HFF-Myc (cell line): ENCODE measurements at regions not wholly inside any gene's neighbourhood (a gene's known extent, or its start where the extent isn't known, plus 50 kb on each side); places are given as distances from the start of the nearest gene placed in this dataset.

Experiments used
- DNase-seq: peaks from one replicate; pipeline ENCODE4 v3.0.0-alpha.2; 2011; ENCODE audit warnings: low read depth; ENCODE audit errors: extremely low read depth
- H3K4me3 ChIP-seq: replicated peaks from 2 replicates; pipeline ENCODE4 v1.5.1; 2011; ENCODE audit warnings: low read depth, mild to moderate bottlenecking, control low read depth, low read length
- TF ChIP-seq, protein P1 (sequence below): IDR thresholded peaks from 2 replicates; pipeline ENCODE4 v1.5.1; 2012; ENCODE audit warnings: mild to moderate bottlenecking, low read depth, low read length, control low read depth; ENCODE audit errors: missing control alignments

DNA sequence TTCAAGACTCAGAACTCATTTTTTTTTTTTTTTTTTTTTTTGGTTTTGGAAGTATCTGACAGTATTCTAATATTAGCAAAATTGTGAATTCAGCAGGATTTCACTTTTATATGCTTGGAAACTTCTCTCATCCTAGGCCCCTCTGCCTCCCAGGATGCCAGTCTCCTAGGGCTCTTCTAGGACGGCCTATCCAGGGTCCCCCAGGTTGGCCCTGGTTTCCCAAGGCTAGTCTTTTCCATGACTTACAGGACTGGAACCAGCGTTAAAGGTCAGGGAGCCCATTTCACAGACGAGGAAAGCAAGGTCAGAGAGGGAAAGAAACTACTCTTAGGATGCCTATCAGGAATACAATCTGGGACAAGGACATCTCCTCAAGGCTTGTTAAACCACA is 412.5 kb downstream of the PTPRU start:
- TF ChIP-seq, protein P1, sequence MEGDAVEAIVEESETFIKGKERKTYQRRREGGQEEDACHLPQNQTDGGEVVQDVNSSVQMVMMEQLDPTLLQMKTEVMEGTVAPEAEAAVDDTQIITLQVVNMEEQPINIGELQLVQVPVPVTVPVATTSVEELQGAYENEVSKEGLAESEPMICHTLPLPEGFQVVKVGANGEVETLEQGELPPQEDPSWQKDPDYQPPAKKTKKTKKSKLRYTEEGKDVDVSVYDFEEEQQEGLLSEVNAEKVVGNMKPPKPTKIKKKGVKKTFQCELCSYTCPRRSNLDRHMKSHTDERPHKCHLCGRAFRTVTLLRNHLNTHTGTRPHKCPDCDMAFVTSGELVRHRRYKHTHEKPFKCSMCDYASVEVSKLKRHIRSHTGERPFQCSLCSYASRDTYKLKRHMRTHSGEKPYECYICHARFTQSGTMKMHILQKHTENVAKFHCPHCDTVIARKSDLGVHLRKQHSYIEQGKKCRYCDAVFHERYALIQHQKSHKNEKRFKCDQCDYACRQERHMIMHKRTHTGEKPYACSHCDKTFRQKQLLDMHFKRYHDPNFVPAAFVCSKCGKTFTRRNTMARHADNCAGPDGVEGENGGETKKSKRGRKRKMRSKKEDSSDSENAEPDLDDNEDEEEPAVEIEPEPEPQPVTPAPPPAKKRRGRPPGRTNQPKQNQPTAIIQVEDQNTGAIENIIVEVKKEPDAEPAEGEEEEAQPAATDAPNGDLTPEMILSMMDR = no peak
- DNase-seq = no peak
- no peak overlapping the region for H3K4me3 ChIP-seq

DNA sequence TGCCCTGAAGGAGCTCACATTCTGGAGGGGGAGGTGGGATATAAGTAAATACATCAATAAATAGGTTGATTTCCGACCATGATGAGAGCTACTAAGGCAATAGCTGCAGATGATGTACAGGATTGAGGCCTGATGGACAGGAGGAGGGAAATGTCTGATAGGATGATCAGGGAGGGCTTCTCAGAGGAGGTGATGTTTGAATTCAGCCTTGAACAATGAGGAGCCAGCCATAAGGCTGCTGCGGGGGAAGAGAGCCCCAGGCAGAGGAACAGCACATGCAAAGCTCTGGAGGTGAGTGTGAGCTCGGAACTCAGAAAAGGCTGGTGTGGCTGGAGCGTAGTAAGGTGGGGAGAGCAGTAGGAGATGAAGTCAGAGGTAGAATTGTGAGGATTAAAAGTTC is 411.7 kb downstream of the PTPRU start:
- TF ChIP-seq, protein P1 = no peak
- no peak overlapping the region for H3K4me3 ChIP-seq

DNA sequence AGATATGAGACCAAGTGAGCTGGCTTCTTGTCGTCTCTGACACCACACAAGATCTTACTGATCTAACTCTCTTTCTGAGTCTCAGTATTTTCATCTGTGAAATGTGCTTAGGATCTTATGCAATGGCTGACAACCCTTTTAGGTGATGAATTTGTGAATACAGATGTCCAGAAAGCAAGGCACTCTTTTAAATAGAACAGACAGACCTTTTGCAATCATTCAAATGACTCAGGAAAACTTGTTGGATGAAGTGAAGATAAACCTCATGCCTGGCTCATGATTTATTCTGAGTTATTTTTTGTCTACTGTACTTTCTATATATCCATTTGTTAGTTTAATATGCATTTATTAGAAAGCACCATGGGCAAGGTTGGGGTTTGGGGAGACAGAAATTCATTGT is 411.3 kb downstream of the PTPRU start:
- TF ChIP-seq, protein P1 = no peak
- no peak for DNase-seq

More for the DNA sequence above, 411.7 kb downstream of the PTPRU start:
- no peak for DNase-seq

DNA sequence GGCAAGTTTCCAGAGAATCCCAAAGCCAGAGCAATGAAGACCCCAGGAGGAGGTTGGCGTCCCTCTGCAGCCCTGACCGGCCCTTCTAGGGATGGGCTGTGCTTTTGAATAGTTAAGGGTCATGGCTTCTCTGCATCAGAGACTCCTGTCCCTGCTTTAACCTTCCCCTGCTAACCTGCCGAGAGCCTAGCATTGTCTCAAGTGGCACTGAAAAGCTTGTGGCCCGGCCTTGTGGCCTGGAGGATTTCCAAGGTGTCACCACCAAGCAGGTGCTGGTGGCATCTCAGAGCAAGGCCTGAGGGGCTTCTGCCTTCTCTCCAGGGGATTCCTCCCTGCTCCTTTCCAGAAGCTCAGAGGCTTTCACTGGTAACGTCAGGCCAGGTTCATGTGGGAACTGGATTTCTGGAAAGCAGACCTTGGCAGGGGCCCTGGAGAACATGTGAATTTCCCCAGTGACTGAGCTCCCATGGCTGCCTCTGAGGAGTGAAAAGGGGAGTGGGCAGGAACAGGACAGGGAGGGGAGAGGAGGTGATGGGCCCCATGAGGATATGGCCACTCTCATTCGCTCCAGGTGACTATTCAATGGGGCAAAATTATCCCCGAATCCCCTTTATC is 409.9 kb downstream of the PTPRU start:
- no peak for DNase-seq
- no peak overlapping the region for H3K4me3 ChIP-seq
- TF ChIP-seq, protein P1 = no peak

More for the DNA sequence above, 411.3 kb downstream of the PTPRU start:
- no peak overlapping the region for H3K4me3 ChIP-seq

DNA sequence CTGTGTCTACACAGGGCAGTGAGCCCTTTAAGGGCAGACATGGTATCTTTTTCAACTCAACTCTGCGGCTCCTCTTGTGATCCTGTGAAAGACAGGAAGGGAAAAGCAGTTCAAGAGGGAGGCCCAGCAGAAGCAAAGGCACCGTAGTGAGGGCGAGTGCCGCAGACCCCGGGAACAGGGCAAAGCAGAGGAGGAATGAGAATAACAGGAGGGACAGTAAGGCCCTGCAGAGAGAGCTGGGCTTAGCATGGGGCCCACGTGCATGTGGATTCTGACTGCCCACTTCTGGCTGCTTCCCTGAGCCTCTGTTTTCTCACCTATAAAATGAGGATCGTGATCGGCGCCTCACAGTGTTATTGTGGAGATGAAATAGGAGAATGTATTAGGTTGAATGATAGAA is 409.3 kb downstream of the PTPRU start:
- DNase-seq = no peak
- no peak overlapping the region for H3K4me3 ChIP-seq
- TF ChIP-seq, protein P1 = no peak

DNA sequence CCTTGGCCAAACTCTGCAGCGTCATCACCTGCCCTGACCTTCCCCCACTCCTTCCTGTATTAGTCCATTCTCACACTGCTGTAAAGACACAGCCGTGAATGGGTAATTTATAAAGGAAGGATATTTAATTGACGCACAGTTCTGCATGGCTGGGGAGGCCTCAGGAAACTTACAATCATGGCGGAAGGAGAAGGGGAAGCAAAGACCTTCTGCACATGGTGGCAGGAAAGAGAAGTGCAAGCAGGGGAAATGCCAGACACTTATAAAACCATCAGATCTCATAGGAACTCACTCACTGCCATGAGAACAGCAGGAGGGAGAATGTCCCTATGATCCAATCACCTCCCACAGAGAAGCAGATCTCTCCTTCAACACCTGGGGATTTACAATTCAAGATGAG is 408.5 kb downstream of the PTPRU start:
- no peak overlapping the region for H3K4me3 ChIP-seq
- DNase-seq = no peak
- TF ChIP-seq, protein P1 = no peak
